MCF 10A (cell line): ENCODE measurements at regions not wholly inside any gene's neighbourhood (a gene's known extent, or its start where the extent isn't known, plus 50 kb on each side); places are given as distances from the start of the nearest gene placed in this dataset.

Source experiments
- BruUV-seq: library from RNA; stranded (reverse); fragments of 400-500 nt; replicated peaks from 2 replicates; lab custom pipeline; 2021; lab: Mats Ljungman, UMichigan
- CTCF ChIA-PET: fragments of 300-600 bp; sonication (Branson Sonifier 250); formaldehyde crosslinking; extraction: SDS; loops from one replicate; lab custom pipeline; 2021; ENCODE audit warnings: antibody characterized with exemption, inconsistent platforms; lab: Yijun Ruan, JAX
- POLR2A ChIA-PET: fragments of 300-600, 350-650 bp; sonication (Branson Sonifier 250); formaldehyde crosslinking; extraction: SDS; loops from one replicate; lab custom pipeline; 2020; ENCODE audit warnings: antibody characterized with exemption, inconsistent platforms; lab: Yijun Ruan, JAX
- DNase-seq: peaks from one replicate; pipeline ENCODE4 v3.0.0-alpha.2; 2018; ENCODE audit not compliant: unreplicated experiment
- H3K27ac Mint-ChIP-seq: one replicate; pipeline ENCODE4 v1.8.0; 2022; ENCODE audit warnings: mild to moderate bottlenecking, low read depth, mixed read lengths; ENCODE audit not compliant: unreplicated experiment
- H3K27me3 Mint-ChIP-seq: one replicate; pipeline ENCODE4 v1.8.0; 2022; ENCODE audit warnings: mixed read lengths; ENCODE audit not compliant: insufficient read depth, unreplicated experiment
- H3K36me3 Mint-ChIP-seq: one replicate; pipeline ENCODE4 v1.8.0; 2022; ENCODE audit warnings: mild to moderate bottlenecking, moderate library complexity, mixed read lengths; ENCODE audit not compliant: insufficient read depth, unreplicated experiment
- H3K4me1 Mint-ChIP-seq: one replicate; pipeline ENCODE4 v1.8.0; 2022; ENCODE audit warnings: mixed read lengths; ENCODE audit not compliant: insufficient read depth, unreplicated experiment
- H3K4me3 Mint-ChIP-seq: one replicate; pipeline ENCODE4 v1.8.0; 2022; ENCODE audit warnings: mild to moderate bottlenecking, moderate library complexity, mixed read lengths; ENCODE audit not compliant: unreplicated experiment
- H3K9me3 Mint-ChIP-seq: one replicate; pipeline ENCODE4 v1.8.0; 2022; ENCODE audit warnings: mixed read lengths; ENCODE audit not compliant: unreplicated experiment
- intact Hi-C: fragments of 100-400 bp; cut with micrococcal nuclease; formaldehyde crosslinking; loops from 2 replicates; pipeline ENCODE4 v1.14.1; 2022
- TF ChIP-seq, protein P1 (sequence below): fragments of 200-600 bp; IDR thresholded peaks from one replicate; pipeline ENCODE4 v1.8.0; 2022; ENCODE audit warnings: antibody characterized with exemption, mild to moderate bottlenecking; ENCODE audit not compliant: unreplicated experiment

DNA sequence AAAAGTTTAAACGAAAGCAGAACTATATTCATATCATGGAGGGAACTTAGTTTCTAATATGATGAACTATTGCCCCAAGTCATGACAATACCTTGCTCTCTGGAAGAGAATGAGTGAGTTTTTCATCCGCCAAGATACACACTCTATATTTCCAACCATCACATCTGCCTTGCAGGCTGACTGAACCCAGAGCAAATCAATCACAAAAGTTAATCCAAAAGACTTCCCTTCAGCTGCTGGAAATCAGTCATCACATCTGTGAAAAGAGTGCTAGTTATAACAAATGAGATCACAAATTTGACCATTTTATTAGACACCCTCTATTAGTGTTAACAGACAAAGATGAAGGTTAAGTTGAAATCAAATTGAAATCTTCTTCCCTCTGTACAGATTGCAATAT, 261.7 kb upstream of the PRKCQ start:
- Mint-ChIP-seq H3K9me3 (no peaks in the 10 kb centered on the region), H3K27ac (no peak overlapping the region), H3K4me3 (no peak overlapping the region), H3K27me3 (no peaks in the 10 kb centered on the region), H3K4me1 (peaks cover 20% of the 10 kb centered on the region), H3K36me3 (peaks cover 20% of the 10 kb centered on the region)
- no peak for DNase-seq
- POLR2A ChIA-PET = interaction anchor here (0.6 kb wide), 1 partner anchor 71 kb away, joined by 3 read pairs; no protein-coding TSS in a partner anchor
- TF ChIP-seq, protein P1, sequence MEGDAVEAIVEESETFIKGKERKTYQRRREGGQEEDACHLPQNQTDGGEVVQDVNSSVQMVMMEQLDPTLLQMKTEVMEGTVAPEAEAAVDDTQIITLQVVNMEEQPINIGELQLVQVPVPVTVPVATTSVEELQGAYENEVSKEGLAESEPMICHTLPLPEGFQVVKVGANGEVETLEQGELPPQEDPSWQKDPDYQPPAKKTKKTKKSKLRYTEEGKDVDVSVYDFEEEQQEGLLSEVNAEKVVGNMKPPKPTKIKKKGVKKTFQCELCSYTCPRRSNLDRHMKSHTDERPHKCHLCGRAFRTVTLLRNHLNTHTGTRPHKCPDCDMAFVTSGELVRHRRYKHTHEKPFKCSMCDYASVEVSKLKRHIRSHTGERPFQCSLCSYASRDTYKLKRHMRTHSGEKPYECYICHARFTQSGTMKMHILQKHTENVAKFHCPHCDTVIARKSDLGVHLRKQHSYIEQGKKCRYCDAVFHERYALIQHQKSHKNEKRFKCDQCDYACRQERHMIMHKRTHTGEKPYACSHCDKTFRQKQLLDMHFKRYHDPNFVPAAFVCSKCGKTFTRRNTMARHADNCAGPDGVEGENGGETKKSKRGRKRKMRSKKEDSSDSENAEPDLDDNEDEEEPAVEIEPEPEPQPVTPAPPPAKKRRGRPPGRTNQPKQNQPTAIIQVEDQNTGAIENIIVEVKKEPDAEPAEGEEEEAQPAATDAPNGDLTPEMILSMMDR = no peak
- TSS peak; percentile 32 for BruUV-seq
- CTCF ChIA-PET = no interaction called here
- intact Hi-C loops = loop anchor here (10.0 kb wide), 1 partner anchor 117 kb away; no protein-coding TSS in a partner anchor

DNA sequence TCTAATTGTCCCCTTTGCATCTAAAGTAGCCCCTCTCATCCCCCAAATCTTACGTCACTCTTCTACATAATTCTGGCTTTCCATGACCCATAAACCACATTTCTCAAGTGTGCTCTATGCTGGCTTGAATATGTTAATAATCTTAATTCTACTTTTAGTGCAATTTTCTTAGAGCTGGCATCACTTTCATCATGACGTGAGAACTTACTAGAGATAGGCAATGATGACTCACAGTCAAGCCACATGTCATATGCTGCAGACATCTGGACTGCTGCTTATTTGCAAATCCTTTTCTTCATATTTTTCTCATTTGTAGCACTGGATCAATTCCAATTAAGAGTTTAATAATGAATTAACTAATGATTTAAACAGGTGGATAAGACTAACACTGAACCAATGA, 260.7 kb upstream of the PRKCQ start:
- no TSS peak for BruUV-seq
- ChIA-PET POLR2A (no interaction called here), CTCF (interaction anchor here (0.6 kb wide), 1 partner anchor 103 kb away, joined by 3 read pairs; no protein-coding TSS in a partner anchor)
- H3K4me3 Mint-ChIP-seq = no peak overlapping the region
- peak overlapping the region; percentile 80 for H3K27ac Mint-ChIP-seq
- no peaks in the 10 kb centered on the region for H3K9me3 Mint-ChIP-seq
- DNase-seq = peak; percentile 45
- H3K36me3 Mint-ChIP-seq = peaks cover 20% of the 10 kb centered on the region
- no peaks in the 10 kb centered on the region for H3K27me3 Mint-ChIP-seq
- H3K4me1 Mint-ChIP-seq = peaks cover 20% of the 10 kb centered on the region
- TF ChIP-seq, protein P1 = no peak
- intact Hi-C loops = loop anchor here (10.0 kb wide), 1 partner anchor 116 kb away; no protein-coding TSS in a partner anchor

DNA sequence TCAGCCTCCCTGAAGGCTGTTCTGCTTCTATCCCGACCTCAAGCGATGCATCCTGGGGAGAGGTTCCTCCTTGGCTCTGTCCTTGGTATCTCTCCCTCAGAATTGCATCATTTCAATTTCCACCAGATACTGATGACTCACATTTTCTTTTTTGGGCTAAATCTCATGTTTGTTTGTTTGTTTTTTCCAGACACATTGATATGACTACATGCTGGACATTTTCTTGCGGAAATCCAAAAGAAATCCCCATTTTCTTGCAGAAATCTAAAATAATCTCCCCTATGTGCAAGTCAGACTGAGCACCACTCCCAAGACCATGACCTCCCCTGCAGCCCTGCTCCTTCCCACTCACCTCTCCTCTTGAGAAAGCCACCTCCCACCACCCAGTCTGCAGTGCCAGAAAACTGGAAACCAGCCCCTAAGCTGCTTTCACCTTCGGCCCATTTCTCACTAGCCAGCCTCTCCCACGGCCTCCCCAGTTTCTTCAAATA, 260.2 kb upstream of the PRKCQ start:
- peak; percentile 40 for DNase-seq
- H3K27ac Mint-ChIP-seq = peak overlapping the region; percentile 80
- H3K4me3 Mint-ChIP-seq = no peak overlapping the region
- ChIA-PET POLR2A (no interaction called here), CTCF (no interaction called here)
- intact Hi-C loops = loop anchor here (10.0 kb wide), 1 partner anchor 115 kb away; no protein-coding TSS in a partner anchor
- TF ChIP-seq, protein P1 = no peak
- no TSS peak for BruUV-seq
- no peaks in the 10 kb centered on the region for H3K27me3 Mint-ChIP-seq
- peaks cover 20% of the 10 kb centered on the region for H3K4me1 Mint-ChIP-seq
- peaks cover 20% of the 10 kb centered on the region for H3K36me3 Mint-ChIP-seq
- H3K9me3 Mint-ChIP-seq = no peaks in the 10 kb centered on the region

DNA sequence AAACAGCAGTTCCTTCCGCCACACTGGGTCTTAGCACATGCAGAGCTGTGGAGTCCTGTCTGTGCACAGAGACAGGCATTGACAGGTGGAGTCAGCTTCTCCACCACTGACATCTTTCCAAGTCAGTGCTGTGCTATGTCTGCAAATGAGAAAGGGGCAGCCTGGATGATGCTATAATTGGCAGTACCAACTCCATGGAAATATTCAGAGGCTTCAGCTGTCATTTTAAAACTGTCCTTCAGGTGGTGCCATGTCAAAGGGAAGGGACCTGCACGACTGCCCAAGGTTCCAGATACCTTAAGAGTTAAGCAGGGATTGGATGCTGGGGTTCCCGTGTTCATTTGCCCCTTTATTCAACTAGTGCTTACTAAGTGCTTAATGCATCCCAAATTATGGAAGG, 258.0 kb upstream of the PRKCQ start:
- H3K27ac Mint-ChIP-seq = no peak overlapping the region
- peaks cover 20% of the 10 kb centered on the region for H3K36me3 Mint-ChIP-seq
- peak; percentile 34 for DNase-seq
- CTCF ChIA-PET = no interaction called here
- no TSS peak for BruUV-seq
- H3K4me1 Mint-ChIP-seq = peaks cover 20% of the 10 kb centered on the region
- intact Hi-C loops = no loop called here
- no peaks in the 10 kb centered on the region for H3K27me3 Mint-ChIP-seq
- TF ChIP-seq, protein P1 = no peak
- H3K4me3 Mint-ChIP-seq = no peak overlapping the region
- no peaks in the 10 kb centered on the region for H3K9me3 Mint-ChIP-seq
- POLR2A ChIA-PET = no interaction called here
